Globus pallidus (tissue), 1 donor: ENCODE measurements at regions not wholly inside any gene's neighbourhood (a gene's known extent, or its start where the extent isn't known, plus 50 kb on each side); places are given as distances from the start of the nearest gene placed in this dataset.

Source experiments
- DNase-seq: peaks from one replicate; pipeline ENCODE4 v3.0.0-alpha.2; 2015; ENCODE audit warnings: low spot score

DNA sequence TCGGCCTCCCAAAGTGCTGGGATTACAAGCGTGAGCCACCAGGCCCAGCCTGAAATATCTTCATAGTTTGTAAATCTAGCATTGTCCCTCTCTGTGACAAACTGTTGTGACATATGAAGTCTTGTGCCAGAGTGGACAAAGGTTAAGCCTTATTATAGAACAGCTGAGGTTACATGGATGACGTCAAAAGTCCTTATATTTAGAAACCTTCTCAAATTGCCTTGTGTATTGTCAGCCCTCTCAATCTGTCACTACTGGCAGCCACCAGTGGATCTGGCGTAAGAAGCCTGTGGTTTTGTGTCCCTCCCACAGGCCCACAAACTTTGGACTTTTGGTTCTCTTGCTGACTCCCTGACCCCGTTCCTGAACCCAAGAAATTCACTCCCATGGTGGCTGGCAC is 79.4 kb upstream of the CCDC112 start:
- DNase-seq: no peak

DNA sequence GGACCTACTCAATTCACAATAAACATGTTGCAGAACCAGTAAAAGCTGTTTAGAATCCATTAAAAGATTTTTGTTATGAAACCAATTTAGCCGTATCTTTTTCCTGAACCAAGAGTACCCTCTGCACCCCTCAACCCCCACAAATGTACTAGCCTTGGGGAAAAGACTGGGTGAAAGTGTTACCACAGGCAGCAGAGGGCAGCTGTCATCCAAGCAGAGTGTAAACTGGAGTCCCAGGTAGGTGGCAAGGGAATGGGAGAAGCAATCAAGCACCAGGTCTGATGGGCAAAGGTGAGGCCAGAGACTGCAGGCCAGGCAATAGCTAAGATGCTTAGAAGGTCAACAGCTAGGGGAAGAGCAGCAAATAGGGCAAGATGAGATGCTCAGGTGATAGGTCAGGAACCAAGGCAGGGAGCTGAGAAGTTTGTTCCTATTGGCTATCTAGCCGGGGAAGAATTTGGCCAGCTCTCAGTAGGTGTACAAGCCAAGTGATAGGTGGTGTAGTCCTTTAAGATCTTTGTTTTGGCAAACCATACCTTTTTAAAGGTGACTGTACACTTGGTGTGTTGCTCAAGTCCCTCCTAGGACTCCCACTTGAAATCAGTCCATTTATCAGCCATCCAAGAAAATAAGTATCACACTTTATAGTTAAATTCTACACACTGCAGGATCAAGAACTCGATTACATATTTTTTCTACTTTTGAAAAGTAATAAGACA is 77.8 kb upstream of the CCDC112 start:
- no peak for DNase-seq

DNA sequence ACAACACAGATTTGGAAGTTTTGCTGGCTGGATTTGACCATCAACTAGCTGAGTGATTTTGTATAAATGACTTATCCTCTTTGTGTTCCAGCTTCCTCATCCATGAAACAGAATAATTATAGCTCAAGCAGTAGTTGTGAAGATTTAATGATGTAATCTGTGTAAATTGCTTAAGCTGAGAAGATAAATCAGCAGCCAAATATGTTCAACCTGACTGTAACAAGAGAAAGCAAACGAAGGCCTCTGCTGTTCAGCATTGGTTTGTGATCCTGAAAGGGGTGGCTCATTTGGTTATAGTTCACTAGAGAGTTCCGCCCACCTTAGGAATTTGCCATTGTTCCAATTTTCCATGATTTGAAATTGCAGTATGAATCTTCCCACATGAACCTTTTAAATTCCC is 75.7 kb upstream of the CCDC112 start:
- no peak for DNase-seq

DNA sequence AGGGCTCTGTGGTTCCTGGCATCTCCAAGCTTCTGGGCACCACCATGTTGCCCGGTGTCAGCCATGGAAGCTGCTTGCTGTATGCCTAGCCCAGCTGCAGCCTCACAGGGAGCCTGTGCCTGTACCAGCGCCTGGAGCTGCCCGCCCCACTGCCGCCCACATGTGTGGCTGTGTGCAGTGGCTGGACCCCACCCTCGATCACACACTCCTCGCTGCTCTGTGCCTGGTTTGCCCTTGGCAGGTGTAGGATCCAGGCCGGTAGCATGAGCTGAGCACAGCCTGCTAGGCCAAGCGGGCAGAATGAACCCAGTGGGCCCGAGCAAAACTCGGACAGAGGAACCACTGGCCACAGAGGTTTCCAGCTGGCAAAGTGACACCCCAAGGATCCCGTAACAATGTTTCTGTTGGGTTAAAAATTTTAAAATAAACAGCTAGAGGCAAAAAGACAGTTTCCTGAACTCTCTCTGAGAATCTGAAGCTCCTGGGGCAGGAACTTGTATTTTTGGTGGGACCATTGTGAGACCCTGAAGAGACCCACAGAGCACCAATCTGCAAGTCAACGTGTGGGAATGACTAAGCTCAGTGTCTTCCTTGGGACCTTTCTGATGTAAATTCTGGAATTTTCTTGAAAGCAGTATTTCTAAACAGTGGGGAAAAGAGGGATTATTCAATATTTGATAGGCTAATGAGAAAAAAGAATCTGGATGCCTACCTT is 73.1 kb upstream of the CCDC112 start:
- no peak for DNase-seq

DNA sequence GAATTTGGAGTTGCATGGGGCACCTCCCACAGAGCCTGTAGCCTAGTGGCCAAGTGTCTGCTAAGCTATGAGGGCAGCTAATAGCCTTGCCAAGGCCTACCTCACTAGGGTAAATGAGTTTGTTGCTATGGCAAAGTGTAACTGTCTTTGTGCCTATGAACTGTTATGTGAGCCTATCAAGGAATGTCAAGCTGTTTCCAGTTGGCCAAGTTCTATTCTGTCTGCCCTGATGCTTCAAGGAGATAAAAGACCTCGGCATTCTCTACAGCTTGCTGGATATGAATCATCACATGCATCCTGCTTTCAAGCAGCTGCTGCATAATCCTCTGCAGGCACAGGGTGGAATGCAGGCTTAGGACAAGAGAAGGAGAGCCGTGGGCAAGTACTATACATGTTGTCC is 69.8 kb upstream of the CCDC112 start:
- no peak for DNase-seq

DNA sequence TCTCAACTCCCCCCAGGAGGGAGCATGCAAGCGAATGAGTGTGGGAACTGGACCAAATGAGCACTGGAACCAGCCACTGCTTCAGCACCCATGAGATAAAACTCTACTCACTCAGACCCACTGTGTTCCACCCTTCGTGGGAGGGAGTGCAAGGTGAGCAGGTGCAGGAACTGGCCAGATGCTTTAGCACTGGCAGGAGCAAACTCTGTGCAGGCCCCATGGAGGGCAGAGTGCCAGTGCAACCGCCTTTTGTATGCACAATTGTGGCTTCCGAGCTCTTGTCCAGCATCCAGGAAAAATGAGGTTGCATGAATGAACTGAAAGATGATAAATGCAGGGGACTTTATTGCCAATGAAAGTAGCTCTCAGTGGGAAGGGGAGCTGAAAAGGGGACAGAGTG is 67.4 kb upstream of the CCDC112 start:
- DNase-seq: no peak

DNA sequence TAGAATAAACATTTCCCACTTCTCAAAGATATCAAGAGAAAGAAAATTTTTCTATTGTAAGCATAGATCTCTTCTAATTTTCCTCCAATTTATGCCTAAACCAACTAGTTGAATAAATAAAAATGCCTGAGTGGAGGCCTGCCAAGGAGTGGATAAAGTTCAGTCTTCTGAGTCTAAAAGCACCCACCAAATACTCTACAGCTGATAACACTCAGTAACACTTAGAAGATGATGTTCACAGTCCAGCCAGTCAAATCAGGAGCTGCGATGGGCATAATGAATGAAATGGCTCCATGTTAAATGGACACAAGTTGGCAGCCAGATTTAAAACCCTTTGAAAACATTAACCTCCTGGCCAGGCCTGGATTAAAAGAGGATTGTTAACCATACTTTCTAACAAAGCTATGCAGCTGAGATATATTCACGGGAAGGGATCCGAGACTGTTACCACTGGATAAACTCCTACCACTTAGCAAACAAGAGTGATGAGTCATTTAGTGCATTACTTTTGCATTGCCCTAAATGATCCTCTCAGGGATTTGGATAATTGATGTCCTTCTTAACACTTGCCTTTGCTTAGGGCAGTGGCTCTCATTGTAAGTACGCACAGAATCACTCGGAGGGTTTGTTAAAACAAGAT is 63.7 kb upstream of the CCDC112 start:
- no peak for DNase-seq

DNA sequence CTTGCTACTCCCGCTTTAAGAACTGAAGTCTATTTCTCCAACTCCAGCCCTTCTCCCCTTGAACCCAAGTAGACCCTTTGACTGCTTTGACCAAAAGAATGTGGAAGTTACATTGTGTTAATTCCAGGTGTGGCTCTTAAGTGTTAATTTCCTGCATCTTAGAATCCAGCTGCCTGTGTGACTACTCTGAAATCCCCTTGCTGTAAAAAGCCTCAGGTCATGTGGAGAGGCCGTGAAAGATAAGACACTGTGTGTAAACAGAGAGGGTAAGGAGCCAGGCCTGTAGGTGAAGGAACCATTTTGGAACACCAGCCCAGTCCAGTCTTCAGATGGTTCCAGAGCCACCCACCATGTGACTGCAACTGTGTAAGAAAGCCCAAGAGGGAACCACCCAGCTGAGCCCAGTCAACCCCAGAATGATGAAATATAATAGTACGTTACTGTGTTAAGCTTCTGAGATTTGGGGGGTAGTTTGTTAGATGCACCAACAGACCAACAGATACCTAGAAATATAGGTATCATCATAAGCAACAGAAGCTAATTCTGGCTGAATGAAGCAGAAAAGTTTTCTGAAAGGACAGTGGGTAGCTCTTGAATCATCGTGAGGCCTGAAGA is 59.4 kb upstream of the CCDC112 start:
- no peak for DNase-seq

DNA sequence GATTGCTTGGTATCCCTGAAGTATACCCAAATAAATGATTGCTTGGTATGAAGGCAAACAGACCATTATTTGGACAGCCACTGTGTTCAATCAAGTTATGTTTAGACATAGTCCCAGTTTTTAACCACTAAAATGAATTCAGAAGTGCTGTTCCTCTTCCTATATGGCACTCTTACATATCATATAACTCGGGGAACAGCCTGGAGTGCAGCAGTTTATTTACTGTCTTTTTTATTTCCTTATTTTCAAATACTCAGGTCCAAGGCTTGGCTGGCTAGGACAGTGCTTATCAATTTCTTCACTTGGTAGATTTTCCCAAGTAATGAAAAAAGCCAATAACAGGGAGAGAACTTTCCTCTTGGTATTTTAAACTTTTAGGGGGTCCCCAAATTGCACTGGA is 58.6 kb upstream of the CCDC112 start:
- DNase-seq: no peak

DNA sequence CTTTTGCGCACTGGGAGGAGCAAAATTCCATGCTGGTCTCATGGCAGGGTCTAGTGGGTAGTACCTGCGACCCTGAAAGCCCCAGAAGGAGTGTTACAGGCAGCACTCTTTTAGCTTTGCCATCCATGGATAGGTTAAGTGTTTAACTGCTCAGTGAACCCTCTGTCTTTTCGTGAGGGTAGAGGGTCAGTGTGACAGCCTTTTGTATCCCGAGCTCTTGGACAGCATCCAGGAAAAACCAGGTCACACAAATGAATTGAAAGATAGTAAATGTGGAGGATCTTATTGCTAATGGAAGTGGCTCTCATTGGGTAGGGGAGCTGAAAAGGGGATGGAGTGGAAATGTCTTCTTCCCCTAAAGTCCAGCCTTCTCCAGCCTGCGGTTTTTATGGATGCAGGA is 57.8 kb upstream of the CCDC112 start:
- no peak for DNase-seq

DNA sequence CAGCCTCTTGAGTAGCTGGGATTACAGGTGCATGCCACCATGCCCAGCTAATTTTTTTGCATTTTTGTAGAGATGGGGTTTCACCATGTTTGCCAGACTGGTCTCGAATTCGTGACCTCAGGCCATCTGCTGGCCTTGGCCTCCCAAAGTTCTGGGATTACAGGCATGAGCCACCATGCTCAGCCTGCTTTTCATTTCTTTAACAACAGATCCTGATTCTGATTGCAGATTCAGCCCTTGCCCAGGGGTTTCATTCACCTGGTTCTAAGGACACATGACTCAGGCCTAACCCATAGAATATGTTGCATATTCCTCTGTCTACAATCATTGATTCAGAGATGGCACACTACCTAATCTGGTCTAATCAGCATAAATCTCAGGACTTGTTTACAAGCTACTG is 56.1 kb upstream of the CCDC112 start:
- DNase-seq: no peak

DNA sequence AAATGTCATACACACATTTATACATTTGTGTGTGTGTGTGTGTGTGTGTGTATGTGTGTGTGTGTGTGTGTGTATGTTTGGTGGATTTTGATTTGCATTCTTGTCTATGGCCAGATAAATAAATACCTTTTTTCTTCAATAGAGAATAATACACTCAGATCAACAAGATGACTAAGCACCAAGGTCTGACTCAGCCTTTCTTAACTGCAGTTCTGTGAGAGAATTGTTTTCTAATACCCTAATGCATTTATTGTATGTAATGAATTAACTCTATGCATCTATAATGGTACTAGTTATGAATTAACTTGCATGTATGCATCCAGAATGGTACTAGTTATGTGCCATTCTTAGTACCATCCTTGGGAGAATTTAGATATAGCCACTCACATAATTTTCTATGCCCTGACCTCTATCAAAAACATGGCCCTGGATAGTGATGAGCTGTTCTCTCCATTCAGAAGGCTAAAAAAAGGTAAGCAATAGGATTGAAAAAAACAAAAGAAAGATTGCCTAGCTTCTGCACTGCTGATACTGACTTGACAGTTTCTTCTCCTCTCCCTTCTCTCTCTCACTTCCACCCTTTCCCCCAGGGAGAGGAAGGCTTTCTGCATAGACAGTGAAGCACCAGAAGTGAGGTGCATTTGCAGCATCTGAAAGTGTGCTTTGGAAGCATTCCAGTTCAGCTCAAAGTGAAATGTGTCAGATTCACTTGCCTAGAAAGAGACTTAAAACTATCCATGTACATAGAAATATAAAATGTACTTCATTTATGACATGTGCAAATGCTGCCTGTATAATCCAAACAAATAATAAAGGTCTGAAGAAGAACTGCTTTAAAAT is 55.1 kb upstream of the CCDC112 start:
- no peak for DNase-seq

DNA sequence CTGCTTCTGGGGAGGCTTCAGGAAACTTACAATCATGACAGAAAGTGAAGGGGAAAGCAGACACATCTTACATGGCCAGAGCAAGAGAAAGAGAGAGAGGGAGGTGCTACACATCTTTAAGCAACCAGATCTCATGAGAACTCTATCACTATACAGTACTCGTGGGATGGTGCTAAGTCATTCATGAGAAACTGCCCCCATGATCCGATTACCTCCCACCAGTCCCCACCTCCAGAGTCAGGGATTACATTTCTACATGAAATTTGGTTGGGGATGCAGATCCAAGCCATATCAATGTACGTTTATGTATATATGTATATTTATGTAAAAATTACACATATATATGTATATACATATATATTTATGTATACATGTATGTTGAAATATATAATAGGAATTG is 54.4 kb upstream of the CCDC112 start:
- DNase-seq: no peak

DNA sequence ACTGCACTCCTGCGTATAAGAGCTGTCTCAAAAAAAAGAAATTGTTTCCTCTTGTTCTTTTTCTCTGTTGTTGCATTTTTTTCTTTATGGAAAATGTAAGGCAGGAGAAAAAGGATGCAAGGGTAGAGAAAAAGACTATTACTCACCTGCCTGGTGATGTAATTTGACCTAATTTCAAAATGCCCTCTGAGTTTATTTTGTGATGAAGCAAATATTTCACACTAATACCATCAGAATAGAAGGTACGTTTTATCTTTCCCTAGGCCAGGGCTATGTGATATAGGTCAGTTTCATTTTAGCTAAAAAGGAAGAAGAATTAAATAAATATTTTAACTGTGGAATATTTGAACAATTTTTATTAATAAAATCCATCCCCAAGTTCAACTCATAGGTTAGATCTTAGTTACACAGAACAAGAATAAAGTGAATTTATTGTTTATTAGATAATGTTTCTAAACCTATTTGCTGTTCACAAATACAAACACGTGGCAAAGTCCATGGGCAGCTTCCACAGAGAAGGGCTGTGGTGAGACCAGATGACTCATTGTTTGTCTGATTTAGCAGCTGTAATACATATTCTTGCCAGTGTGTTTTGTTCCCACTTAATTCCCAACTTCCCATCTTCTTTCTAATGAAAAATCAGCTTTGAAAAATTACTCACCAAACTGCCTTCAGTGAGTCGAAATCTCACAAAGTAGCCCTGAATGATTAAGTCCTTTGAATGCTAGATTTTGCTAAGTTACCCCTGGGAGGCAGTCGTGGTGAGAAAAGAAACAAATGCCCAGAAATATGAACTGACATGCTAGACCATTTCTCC is 52.8 kb upstream of the CCDC112 start:
- DNase-seq: no peak

DNA sequence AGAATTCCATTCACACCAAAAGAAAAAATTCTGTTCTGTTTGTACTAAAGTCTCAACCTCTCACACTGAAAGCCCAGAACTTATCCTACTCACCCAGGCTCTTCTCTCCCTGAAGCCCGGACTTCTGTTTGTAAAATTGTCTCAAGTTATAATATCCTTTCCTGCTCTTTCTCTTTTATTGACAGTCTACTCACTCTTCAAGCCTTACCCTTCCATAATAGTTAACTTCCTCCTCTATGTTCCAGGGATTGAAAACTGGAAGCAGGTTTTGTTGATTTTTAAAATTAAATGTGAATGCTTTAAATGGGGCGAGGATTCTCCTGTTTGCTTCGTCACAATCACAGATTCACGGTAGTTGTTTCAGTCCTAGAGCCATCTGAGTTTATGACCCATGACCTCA is 51.7 kb upstream of the CCDC112 start:
- DNase-seq: no peak
